Parathyroid adenoma (tissue), 2 donors: ENCODE measurements at regions not wholly inside any gene's neighbourhood (a gene's known extent, or its start where the extent isn't known, plus 50 kb on each side); places are given as distances from the start of the nearest gene placed in this dataset.
"Not testable (repeated sequence)": the region's sequence is repeated elsewhere in the genome, so short reads cannot be mapped to it uniquely, and the experiment has no call there.

Experiments
- H2AFZ ChIP-seq: fragments of 300-600 bp; sonication (generic); one replicate; pipeline ENCODE4 v1.7.0; 2017; ENCODE audit warnings: antibody characterized with exemption, mild to moderate bottlenecking
- H3K27ac ChIP-seq: fragments of 300-600 bp; sonication (generic); one replicate; pipeline ENCODE4 v1.7.0; 2017
- H3K27me3 ChIP-seq: fragments of 300-600 bp; sonication (generic); one replicate; pipeline ENCODE4 v1.7.0; 2017; ENCODE audit warnings: low read length; ENCODE audit not compliant: control insufficient read depth, insufficient read depth
- H3K36me3 ChIP-seq: fragments of 300-600 bp; sonication (generic); one replicate; pipeline ENCODE4 v1.7.0; 2017; ENCODE audit warnings: low read length; ENCODE audit not compliant: control insufficient read depth, insufficient read depth
- H3K4me1 ChIP-seq: fragments of 300-600 bp; sonication (generic); one replicate; pipeline ENCODE4 v1.7.0; 2017; ENCODE audit warnings: control low read depth
- H3K4me2 ChIP-seq: fragments of 300-600 bp; sonication (generic); one replicate; pipeline ENCODE4 v1.7.0; 2017; ENCODE audit warnings: low read length
- H3K4me3 ChIP-seq: fragments of 300-600 bp; sonication (generic); one replicate; pipeline ENCODE4 v1.7.0; 2017; ENCODE audit warnings: low read depth, low read length
- H3K79me2 ChIP-seq: fragments of 300-600 bp; sonication (generic); one replicate; pipeline ENCODE4 v1.7.0; 2017; ENCODE audit warnings: control low read depth
- H3K9ac ChIP-seq: fragments of 300-600 bp; sonication (generic); one replicate; pipeline ENCODE4 v1.7.0; 2017; ENCODE audit warnings: mild to moderate bottlenecking
- H3K9me3 ChIP-seq: fragments of 300-600 bp; sonication (generic); one replicate; pipeline ENCODE4 v1.7.0; 2017; ENCODE audit warnings: low read length; ENCODE audit not compliant: control insufficient read depth
- CTCF ChIP-seq: fragments of 300-600 bp; sonication (generic); IDR thresholded peaks from one replicate; pipeline ENCODE4 v1.7.0; 2017; ENCODE audit warnings: antibody characterized with exemption, mild to moderate bottlenecking
- donor health status: primary hyperparathyroidism.

- Histone ChIP-seq H3K4me3 (no peak overlapping the region), H3K79me2 (peaks cover 10% of the 10 kb centered on the region)
Measured at GRCh38 chr5:155815248-155815647, 511.7 kb upstream of the SGCD start.

GRCh38 chr5:155822177-155822576 lies 504.8 kb upstream of the SGCD start:
- TF ChIP-seq CTCF: peak; percentile 78
- H3K4me3 ChIP-seq: no peak overlapping the region

More at GRCh38 chr5:155815248-155815647, 511.7 kb upstream of the SGCD start:
- H3K36me3 ChIP-seq: no peaks in the 10 kb centered on the region
- H3K27ac ChIP-seq: peak overlapping the region; percentile 97
- no peaks in the 10 kb centered on the region for H3K9me3 ChIP-seq
- no peak overlapping the region for H3K4me2 ChIP-seq
- H3K9ac ChIP-seq: no peak overlapping the region
- no peak overlapping the region for H2AFZ ChIP-seq
- H3K27me3 ChIP-seq: no peaks in the 10 kb centered on the region
- H3K4me1 ChIP-seq: peaks cover 69% of the 10 kb centered on the region
- no peak for TF ChIP-seq CTCF

GRCh38 chr5:155826611-155827507 lies 500.1 kb upstream of the SGCD start:
- no peak overlapping the region for H3K9ac ChIP-seq
- peaks cover 13% of the 10 kb centered on the region for H3K4me1 ChIP-seq
- peaks cover 63% of the 10 kb centered on the region for H3K79me2 ChIP-seq
- H2AFZ ChIP-seq: no peak overlapping the region
- no peak overlapping the region for H3K4me2 ChIP-seq
- no peak overlapping the region for H3K27ac ChIP-seq
- no peaks in the 10 kb centered on the region for H3K27me3 ChIP-seq
- TF ChIP-seq CTCF: no peak
- H3K36me3 ChIP-seq: no peaks in the 10 kb centered on the region
- no peak overlapping the region for H3K4me3 ChIP-seq
- no peaks in the 10 kb centered on the region for H3K9me3 ChIP-seq

More at GRCh38 chr5:155822177-155822576, 504.8 kb upstream of the SGCD start:
- Histone ChIP-seq H3K79me2 (peaks cover 50% of the 10 kb centered on the region), H3K4me1 (peaks cover 29% of the 10 kb centered on the region), H3K27me3 (no peaks in the 10 kb centered on the region), H3K9me3 (no peaks in the 10 kb centered on the region), H2AFZ (no peak overlapping the region), H3K27ac (no peak overlapping the region), H3K4me2 (no peak overlapping the region), H3K9ac (no peak overlapping the region), H3K36me3 (no peaks in the 10 kb centered on the region)

- not testable (repeated sequence) for H3K36me3 ChIP-seq, H3K4me3 ChIP-seq, H3K4me2 ChIP-seq, H3K4me1 ChIP-seq, H2AFZ ChIP-seq, H3K9ac ChIP-seq, H3K27me3 ChIP-seq, H3K9me3 ChIP-seq, H3K27ac ChIP-seq
- peaks cover 61% of the 10 kb centered on the region for H3K79me2 ChIP-seq
Measured at GRCh38 chr5:155827508-155827815, 499.5 kb upstream of the SGCD start.

GRCh38 chr5:155827949-155828348 lies 499.0 kb upstream of the SGCD start:
- no peak overlapping the region for H3K27ac ChIP-seq
- no peak overlapping the region for H3K4me2 ChIP-seq
- no peak overlapping the region for H3K4me3 ChIP-seq
- H3K27me3 ChIP-seq: no peaks in the 10 kb centered on the region
- peaks cover 61% of the 10 kb centered on the region for H3K79me2 ChIP-seq
- peaks cover 9% of the 10 kb centered on the region for H3K4me1 ChIP-seq
- H3K36me3 ChIP-seq: no peaks in the 10 kb centered on the region
- H3K9me3 ChIP-seq: no peaks in the 10 kb centered on the region
- no peak for TF ChIP-seq CTCF
- no peak overlapping the region for H2AFZ ChIP-seq
- H3K9ac ChIP-seq: no peak overlapping the region
